HS-27A (cell line): ENCODE measurements at regions not wholly inside any gene's neighbourhood (a gene's known extent, or its start where the extent isn't known, plus 50 kb on each side); places are given as distances from the start of the nearest gene placed in this dataset.
"Not testable (repeated sequence)": the region's sequence is repeated elsewhere in the genome, so short reads cannot be mapped to it uniquely, and the experiment has no call there.

Source experiments
- DNase-seq: peaks from one replicate; pipeline ENCODE4 v3.0.0-alpha.2; 2012; ENCODE audit warnings: low read depth, missing footprints

- no peak for DNase-seq
Measured at GRCh38 chr2:175251425-175252041, 70.0 kb upstream of the ATP5MC3 start.

GRCh38 chr2:175247159-175247558 is 65.6 kb upstream of the ATP5MC3 start:
- no peak for DNase-seq

- no peak for DNase-seq
Measured at GRCh38 chr2:175244697-175245096, 63.2 kb upstream of the ATP5MC3 start.

- DNase-seq = no peak
Measured at GRCh38 chr2:175241691-175242090, 60.2 kb upstream of the ATP5MC3 start.

GRCh38 chr2:175240033-175240432 is 58.5 kb upstream of the ATP5MC3 start:
- not testable (repeated sequence) for DNase-seq

- no peak for DNase-seq
Measured at GRCh38 chr2:175236930-175237329, 55.4 kb upstream of the ATP5MC3 start.

- DNase-seq = no peak
Measured at GRCh38 chr2:175234650-175235049, 53.1 kb upstream of the ATP5MC3 start.

- no peak for DNase-seq
Measured at GRCh38 chr2:175234153-175234552, 52.6 kb upstream of the ATP5MC3 start.

GRCh38 chr2:175233135-175233719 is 51.7 kb upstream of the ATP5MC3 start:
- DNase-seq = no peak
